B cell (primary cell): ENCODE measurements at regions not wholly inside any gene's neighbourhood (a gene's known extent, or its start where the extent isn't known, plus 50 kb on each side); places are given as distances from the start of the nearest gene placed in this dataset.

Experiments used
- CTCF ChIP-seq: fragments of 200-600 bp; IDR thresholded peaks from one replicate; pipeline ENCODE4 v1.8.0; 2022; ENCODE audit warnings: antibody characterized with exemption, mild to moderate bottlenecking
- EZH2 ChIP-seq: IDR thresholded peaks from 2 replicates; pipeline ENCODE4 v1.6.1; 2012; ENCODE audit warnings: borderline replicate concordance, low read depth, mild to moderate bottlenecking, moderate library complexity, low read length; ENCODE audit not compliant: insufficient read depth, poor library complexity, severe bottlenecking

GRCh38 chr2:138157372-138157771, 193.1 kb downstream of the HNMT start:
- TF ChIP-seq CTCF (no peak), EZH2 (no peak)
